ENCODE measurements at regions not wholly inside any gene's neighbourhood (a gene's known extent, or its start where the extent isn't known, plus 50 kb on each side); places are given as distances from the start of the nearest gene placed in this dataset.

- no peaks in the 10 kb centered on the region for H3K9me3 ChIP-seq (ENCODE audit: control insufficient read depth in 1 of 2, insufficient read depth in 1 of 2, low read depth in 1 of 2, low read length in 2 of 2)
- DNase-seq (ENCODE audit: low read depth, low spot score) (peak; percentile 8), ATAC-seq (peak; percentile 62)
- no peaks in the 10 kb centered on the region for H4K20me1 ChIP-seq (ENCODE audit: insufficient read depth)
- H3K36me3 ChIP-seq (ENCODE audit: control insufficient read depth in 1 of 2, insufficient read depth in 2 of 2, low read length in 2 of 2) = no peaks in the 10 kb centered on the region
- POLR2A ChIA-PET = no interaction called here
- H3K4me2 ChIP-seq (ENCODE audit: low read length) = peak overlapping the region; percentile 88
- peak overlapping the region; percentile 80 for H3K27ac ChIP-seq (ENCODE audit: low read depth, low read length)
- no peaks in the 10 kb centered on the region for H3K9me2 ChIP-seq (ENCODE audit: insufficient read depth)
- no peaks in the 10 kb centered on the region for H3K79me2 ChIP-seq (ENCODE audit: insufficient read depth, low read length)
- peak overlapping the region; percentile 61 to 76 for H3K4me3 ChIP-seq (replicated peaks in 1 of 2; ENCODE audit: low read depth in 1 of 2, low read length in 2 of 2)
- H2AFZ ChIP-seq (ENCODE audit: low read depth, low read length, poor library complexity, severe bottlenecking) = peak overlapping the region; percentile 35
- no peaks in the 10 kb centered on the region for H3K27me3 ChIP-seq (ENCODE audit: insufficient read depth, low read length)
- BruUV-seq (replicated peaks) = no TSS peak
- peak overlapping the region; percentile 80 for H3K9ac ChIP-seq (ENCODE audit: low read length)
- CTCF ChIA-PET = no interaction called here
- RAD21 ChIA-PET (ENCODE audit: low non-redundant PET in 1 of 2, low total read pairs in 2 of 2, uncharacterized antibody in 2 of 2, unreplicated experiment in 2 of 2) = no interaction called here
- H3K4me1 ChIP-seq (ENCODE audit: control insufficient read depth in 1 of 2, insufficient read depth in 2 of 2, low read length in 2 of 2) = peaks cover 6 to 16% of the 10 kb centered on the region in 2 experiments
- intact Hi-C loops (cut with micrococcal nuclease) = no loop called here
- no peak for TF ChIP-seq SIN3A (IDR thresholded peaks at IDR 0.05; ENCODE audit: low read depth)
- TF ChIP-seq, protein P1, sequence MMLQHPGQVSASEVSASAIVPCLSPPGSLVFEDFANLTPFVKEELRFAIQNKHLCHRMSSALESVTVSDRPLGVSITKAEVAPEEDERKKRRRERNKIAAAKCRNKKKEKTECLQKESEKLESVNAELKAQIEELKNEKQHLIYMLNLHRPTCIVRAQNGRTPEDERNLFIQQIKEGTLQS (IDR thresholded peaks at IDR 0.05) = no peak
- TF ChIP-seq FOSL1 (IDR thresholded peaks at IDR 0.05; ENCODE audit: low read depth) = no peak
- TF ChIP-seq SP1 (IDR thresholded peaks at IDR 0.05; ENCODE audit: low read depth) = no peak
- TF ChIP-seq ZNF274 (IDR thresholded peaks at IDR 0.05; ENCODE audit: low read depth, low read length) = no peak
- TF ChIP-seq YY1 (IDR thresholded peaks at IDR 0.05; ENCODE audit: extremely low read depth, insufficient replicate concordance, low read depth, low read length) = peak; percentile 13
- no peak for TF ChIP-seq ZBTB33 (IDR thresholded peaks at IDR 0.05; ENCODE audit: extremely low read depth, insufficient replicate concordance, low read length)
- no peak for TF ChIP-seq CEBPB (IDR thresholded peaks at IDR 0.05; ENCODE audit: low read depth)
- no peak for TF ChIP-seq REST (IDR thresholded peaks at IDR 0.05; ENCODE audit: low read depth)
Observed at GRCh38 chr6:29887330-29887818, 55.0 kb upstream of the HLA-A start.
